ENCODE measurements at regions not wholly inside any gene's neighbourhood (a gene's known extent, or its start where the extent isn't known, plus 50 kb on each side); places are given as distances from the start of the nearest gene placed in this dataset.

DNA sequence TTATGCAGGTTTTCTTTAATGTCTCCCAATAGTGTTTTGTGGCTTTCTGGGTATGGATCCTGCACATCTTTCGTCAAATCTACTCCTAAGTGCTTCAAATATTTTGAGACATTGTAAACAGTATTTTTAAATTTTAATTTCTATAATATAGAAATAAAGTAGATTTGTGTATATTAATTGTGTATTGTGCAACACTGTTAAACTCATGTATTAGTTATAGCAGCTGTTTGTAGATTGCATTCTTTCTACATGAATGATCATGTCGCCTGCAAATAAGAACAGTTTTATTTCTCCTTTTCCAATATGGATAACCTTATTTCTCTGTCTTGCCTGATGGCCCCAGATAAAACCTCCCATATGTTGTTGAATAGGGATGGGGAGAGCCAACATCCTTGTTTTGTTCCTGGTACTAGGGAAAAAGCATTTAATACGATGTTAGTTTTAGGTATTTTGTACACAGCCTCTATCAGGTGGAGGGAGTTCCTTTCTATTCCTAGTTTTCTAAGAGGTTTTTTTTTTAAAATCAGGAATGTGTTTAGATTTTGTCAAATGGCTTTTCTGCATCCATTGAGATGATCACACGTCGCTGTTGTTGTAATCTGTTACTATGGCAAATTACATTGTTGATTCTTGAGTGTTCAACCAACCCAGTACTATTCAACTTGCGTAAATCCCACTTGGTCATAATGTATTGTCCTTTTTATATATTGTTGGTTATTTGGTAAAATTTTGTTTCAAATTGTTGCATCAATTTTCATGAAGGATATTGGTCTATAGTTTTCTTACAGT lies 71.1 kb upstream of the DGKG start:
- TF ChIP-seq, protein P1, sequence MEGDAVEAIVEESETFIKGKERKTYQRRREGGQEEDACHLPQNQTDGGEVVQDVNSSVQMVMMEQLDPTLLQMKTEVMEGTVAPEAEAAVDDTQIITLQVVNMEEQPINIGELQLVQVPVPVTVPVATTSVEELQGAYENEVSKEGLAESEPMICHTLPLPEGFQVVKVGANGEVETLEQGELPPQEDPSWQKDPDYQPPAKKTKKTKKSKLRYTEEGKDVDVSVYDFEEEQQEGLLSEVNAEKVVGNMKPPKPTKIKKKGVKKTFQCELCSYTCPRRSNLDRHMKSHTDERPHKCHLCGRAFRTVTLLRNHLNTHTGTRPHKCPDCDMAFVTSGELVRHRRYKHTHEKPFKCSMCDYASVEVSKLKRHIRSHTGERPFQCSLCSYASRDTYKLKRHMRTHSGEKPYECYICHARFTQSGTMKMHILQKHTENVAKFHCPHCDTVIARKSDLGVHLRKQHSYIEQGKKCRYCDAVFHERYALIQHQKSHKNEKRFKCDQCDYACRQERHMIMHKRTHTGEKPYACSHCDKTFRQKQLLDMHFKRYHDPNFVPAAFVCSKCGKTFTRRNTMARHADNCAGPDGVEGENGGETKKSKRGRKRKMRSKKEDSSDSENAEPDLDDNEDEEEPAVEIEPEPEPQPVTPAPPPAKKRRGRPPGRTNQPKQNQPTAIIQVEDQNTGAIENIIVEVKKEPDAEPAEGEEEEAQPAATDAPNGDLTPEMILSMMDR (IDR thresholded peaks at IDR 0.05; ENCODE audit: low read depth, low read length) = no peak
- TF ChIP-seq POLR2A (IDR thresholded peaks at IDR 0.05; ENCODE audit: extremely low read depth, insufficient read length) (no peak), MYC (IDR thresholded peaks at IDR 0.05; ENCODE audit: low read depth, low read length) (no peak)
- TF ChIP-seq, protein P2, sequence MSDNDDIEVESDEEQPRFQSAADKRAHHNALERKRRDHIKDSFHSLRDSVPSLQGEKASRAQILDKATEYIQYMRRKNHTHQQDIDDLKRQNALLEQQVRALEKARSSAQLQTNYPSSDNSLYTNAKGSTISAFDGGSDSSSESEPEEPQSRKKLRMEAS (IDR thresholded peaks at IDR 0.05; ENCODE audit: low read depth, low read length) = no peak

All from NB4 (cell line).